Right kidney (tissue), 1 donor: ENCODE measurements at regions not wholly inside any gene's neighbourhood (a gene's known extent, or its start where the extent isn't known, plus 50 kb on each side); places are given as distances from the start of the nearest gene placed in this dataset.

Experiments
- DNase-seq: peaks from one replicate; pipeline ENCODE4 v3.0.0-alpha.2; 2016

DNA sequence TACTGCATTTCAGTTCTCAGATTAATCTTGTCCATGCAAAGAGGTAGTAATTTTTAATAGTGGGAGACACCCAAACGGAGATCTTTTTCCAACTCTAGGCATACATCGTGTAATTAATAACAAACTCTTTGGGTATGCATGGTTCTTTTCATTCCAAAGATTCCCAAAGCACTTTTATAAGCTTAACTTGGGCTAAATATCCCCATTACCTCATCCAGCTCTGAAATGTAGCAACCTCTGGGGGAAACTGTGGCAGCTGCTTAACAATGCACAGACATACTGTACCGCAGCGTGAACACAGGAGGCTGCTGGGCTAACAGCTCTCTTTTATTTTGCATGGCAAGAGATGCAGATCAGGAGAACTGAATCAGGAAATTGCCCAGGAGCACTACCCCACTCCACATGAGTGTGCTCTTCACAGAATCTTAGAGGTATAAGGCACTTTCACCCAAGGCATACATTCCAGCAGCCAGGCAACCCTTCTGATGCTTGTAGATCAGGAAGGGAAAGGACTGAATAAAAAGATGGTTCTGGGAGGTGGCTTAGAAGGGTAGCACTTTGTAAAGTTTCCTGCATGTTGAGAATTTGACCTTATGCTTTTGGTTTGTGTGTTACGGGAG, 114.4 kb upstream of the GLI3 start:
- no peak for DNase-seq

DNA sequence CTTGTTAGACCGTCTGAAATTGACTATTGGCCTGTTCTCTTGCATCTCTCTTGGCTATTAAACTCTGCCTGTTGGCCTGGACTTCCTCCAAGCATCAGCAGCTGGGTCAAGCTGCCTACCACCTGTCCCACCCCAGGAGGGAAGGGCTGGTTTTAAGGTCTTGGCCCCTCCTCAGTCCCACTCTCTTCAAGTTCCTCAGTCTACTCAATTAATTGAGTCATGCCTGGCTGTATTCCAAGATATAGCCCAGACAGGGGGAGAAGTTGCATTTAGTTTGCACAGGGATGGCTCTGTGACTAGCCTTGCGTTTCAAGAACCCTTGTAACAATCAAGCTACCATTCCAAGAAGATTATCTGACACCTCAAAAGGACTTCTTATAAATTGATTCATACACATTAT, 113.8 kb upstream of the GLI3 start:
- DNase-seq: no peak

DNA sequence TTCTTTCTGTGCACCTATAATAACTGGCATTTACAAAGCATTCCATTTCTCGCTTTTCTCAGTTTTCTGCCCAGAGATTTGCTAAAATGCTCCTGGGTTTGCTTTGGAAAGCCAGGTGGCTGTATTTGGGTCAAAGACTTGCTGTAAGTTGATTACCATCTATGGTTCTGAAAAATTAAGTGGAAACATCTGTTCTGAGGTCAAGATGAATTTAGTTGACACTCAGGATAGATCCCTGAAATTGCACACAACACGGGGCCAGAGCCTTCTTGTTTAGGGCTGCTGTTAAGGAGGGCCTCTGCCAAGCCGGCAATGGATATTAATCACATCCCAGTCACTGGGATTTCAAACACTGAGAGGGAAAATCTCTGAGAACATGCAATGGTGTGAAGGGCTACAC, 111.6 kb upstream of the GLI3 start:
- no peak for DNase-seq

DNA sequence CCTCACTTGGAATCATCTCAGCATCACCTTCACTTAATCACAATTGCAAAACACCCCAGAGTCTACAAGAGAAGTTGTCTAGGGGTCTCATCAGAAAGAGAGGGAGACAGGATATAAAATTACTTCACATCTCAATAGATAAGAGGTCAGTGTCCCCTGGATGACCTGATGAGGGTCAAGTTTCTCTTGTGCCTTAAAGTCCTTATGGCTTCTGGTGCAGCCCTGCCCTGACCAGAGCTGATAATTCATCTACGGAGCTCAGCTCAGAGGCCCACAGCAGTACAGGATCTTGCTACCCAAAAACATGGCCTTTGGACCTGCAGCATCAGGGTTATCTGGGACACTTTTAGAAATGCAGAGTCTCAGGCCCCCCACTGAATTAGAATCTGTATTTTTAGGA, 111.1 kb upstream of the GLI3 start:
- DNase-seq: no peak

DNA sequence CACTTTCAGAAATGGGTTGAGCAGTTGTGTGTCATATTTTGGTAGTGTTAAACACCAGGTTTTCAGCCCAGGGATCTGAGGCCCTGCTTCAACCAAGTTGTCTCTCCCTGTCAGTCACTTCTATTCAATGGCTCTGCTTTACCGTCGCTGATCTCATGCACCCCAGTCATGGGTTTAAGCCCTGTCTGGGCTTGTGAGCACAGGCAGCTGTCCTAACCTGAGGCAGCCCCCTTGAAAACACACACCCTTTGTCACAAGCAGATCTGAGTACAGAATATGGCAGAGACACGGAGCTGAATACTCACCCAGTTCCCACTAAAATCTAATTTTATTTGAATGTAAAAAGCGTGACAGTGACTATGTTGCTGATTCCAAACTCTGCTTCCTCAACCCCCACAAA, 110.6 kb upstream of the GLI3 start:
- no peak for DNase-seq

DNA sequence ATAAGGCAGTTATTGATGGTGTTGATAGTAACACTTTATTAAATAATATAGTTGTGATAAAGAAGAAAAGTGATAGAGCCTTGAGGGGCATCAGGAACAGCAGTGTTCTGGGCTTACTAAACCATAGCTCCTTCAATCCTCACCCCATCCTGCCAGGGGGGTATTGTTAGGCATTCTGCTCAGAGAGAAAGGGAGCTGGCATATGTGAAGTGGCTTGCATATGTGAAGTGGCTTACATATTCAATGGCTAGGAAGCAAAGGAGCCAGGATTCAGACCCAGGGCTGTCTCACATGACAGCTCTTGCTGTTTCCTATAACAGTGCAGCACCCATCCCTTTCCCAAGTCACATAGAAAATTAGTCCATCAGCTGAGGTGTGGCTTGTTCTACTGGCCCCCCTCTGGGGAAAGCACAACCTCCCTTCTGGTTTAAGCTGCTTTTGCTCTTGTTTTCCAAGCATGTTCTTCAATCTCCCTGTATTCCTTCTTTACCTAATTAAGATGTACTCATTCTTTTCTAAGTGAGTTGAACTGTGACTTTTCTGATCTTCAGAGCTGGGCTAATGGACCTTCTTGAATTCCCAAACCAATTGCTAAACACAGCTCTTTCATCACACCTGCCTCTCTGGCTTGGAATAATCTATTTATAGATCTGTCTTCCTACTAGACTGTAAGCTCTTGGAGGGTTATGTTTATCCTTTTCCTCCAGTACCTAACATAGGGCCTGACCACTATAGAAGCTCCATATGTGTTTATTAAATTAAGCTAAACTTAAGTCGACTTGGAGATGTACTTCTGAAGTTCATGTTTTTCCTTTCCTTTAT, 108.7 kb upstream of the GLI3 start:
- DNase-seq: no peak

DNA sequence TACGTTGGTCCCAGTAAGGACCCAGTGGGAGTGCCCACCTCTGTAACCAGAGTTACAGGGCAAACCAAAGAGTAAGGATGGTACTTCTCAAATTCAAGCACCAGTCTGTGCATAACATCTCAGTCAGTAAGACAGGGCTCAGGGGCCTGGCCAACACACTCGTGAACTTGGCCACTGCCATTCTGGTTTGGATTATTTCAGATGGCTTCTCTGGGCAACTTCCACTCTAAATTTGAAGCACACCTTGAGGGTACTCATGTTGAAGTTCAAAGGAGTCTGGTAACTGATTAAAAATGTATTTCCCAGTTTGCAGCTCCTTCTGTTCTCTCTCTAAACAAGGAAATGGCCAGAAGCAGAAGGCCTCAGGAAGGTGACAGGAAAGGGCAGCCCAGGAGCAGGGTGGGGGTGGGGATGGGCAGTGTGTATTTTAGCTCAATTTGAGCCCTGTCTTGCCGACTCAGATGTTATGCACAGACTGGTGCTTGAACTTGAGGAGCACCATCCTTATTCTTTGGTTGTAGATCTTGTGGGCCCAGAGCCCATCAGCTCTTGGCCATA, 107.3 kb upstream of the GLI3 start:
- no peak for DNase-seq

DNA sequence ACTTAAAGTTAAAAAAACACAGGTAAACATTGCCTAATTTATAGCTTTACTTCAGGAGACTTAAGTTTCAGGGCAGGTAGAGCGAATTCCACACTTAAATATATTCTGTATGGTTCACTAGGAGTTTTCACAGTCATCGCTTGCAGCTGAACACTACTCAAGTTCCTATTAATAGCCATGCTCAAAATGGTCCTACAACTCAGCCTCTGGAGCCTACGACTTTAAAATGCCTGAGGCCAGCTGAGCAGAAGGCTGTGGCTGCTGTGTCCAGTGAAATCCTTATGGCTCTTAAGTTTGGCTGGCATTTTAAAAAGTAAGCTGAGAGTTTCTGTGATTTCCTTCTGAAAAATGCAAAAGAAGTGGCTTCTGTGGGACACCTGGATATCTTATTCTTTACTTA, 105.4 kb upstream of the GLI3 start:
- no peak for DNase-seq

DNA sequence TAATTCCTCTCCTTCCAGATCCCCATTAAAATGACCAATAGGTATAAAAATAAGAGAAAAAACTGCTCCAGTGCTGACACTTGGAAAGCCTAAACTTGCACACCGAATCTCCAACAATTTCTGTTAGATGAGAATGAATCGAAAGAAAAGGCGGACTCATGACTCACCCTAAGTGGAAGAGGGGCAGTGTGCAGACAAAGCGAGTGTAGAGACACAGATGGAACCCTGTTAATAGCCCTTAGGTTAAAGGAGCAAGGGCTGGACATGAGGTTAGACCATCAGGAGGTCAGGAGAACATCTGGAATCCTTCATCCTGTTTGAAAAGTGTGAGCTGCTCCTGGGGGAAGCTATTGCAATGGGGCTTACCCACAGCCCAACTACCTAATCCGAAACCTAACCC, 103.4 kb upstream of the GLI3 start:
- DNase-seq: peak; percentile 32

DNA sequence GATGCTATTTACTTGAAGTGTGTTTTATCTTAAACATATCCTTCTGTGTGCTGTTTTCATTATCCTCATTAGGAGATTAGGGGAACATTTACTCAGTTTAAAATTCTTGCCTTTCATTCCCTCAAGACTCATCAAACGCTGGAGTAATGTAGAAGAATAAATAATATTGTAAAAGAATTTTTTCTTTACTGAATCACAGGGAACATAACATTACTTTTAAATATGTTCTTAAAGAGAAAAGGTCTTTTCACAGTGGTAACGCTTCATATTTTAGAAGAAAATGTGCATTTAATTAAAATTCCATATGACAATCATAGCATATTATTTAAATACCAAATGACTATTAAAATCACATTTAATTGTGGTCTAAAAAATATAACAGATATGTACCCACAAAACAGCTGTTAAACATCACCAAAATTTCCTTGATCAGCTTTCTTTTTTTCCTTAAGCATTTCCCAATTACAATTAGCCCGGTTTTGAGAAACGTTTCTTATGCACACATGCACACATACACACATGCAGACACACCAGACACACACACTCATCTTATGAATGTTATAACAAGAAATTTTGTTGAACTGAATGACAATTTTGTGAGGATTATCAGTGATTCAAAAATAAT, 102.0 kb upstream of the GLI3 start:
- DNase-seq: no peak

DNA sequence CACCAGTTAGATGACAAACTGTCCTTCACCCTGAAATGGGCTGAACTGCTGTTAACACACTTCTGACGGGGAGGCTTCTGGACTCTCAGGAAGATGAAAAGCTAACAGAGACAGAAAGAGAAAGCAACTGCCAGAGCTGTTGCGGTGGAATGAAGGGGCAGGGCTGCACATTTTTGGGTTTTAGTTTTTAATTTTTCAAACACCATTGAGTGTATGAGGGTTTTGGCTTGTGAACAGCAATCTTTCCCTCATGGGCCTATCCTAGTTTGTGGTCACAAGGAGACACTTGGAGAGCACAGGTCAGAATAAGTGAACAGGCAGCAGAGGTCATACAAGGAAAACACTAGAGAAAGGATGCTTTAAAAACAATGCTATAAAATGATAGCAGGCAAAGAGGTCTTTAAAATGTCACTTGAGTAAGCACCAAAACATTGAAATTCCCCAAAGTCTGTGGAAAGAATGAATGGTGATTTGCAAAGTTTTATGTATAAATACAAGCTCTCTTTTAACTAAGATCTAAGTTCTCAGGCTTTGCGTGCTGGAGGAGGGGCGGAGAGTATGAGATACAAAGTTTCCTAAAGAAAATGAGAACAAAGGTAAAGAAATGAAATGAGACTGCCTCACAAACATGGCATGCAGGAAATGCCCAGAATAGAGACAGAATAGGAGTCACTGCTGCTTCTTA, 101.4 kb upstream of the GLI3 start:
- DNase-seq: no peak

DNA sequence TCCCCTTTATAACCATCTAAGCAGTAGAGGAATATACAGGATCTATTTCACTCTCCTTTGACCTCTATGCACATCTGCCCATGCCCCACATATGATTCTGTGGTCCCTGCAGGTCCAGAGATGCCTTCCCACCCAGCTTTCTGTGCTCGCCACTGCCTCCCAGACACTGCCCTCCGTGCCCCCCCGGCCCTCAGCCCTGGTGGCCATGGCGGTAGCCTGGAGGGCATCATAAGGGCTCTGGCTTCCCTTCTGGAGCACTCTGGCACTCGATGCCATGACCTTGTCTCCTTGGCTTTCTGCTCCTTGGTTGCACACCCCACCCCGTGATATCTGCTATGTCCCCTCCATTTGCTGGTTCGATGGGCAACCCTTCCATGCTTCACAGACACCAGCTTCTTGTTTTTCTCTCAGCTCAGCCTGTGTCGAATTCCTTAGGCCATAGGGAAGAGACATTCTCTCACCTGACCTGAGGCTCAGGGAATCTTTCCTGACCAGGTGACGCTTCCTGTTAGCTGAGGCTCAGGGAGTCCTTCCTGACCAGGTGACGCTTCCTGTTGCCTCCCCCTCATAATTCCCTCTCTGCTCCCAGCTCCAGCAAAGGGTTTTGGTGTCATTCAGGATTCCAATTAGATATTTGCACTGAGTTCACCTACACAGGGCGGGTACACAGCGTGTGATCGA, 100.4 kb upstream of the GLI3 start:
- no peak for DNase-seq

DNA sequence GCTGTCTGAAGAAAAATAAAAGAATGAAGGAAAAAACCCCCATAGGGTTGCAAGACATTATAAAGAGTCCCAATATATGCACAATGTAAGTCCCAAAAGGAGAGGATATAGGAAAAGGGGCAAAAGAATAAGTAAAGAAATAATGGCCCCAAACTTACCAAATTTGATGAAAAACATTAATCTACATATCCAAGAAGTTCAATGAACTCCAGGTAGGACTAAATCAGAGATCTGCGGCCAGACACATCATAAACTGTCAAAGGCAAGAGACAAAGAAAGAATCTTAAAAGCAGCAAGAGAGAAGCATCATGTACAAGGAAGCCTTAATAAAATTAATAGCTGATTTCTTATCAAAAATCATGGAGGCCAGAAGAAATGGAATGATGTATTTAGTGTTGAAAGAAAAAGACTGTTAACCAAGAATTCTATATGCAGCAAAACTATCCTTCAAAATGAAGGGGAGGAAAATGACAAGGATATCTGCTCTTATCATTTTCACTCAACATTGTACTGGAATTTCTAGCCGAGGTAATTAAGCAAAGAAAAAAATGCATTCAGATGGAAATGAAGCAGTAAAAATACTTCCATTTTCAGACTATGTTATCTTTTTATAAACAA, 95.7 kb upstream of the GLI3 start:
- DNase-seq: no peak

DNA sequence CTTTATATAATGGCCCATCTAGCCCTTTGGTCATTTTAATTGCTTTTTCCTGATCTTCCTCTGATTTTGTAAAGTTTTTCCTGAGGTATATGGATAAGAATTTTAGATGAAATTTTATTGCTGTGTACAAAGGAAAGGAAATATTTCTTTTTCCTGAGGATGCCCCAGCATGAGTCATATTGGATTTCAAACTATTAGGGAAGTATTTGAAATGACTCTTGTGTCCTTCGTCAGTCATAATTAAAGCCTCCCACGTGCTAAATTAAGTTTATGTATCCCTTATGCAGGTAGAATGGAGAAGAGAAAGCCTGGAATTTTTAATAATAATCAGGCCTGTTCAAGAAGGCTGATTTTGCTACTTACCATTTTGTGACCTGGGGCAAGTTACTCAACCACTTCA, 82.6 kb upstream of the GLI3 start:
- no peak for DNase-seq

DNA sequence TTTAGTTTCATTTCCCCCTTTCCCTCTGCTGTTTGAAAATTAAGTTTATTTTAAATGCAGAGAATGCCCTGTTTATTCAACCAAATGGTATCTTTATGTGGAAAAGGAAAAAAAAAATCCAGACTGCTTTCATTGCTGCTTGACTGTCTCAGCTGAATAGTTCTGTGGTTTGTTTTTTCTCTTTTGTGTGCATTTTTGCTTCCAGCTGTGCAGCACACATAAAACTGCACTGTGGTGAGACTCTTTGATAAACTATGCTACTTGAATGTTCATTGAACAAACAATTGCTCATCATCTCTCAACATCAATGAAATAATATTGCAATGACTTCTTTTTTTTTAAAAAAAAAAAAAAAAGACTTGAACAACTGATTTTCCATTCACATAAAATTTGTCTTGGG, 78.6 kb upstream of the GLI3 start:
- no peak for DNase-seq

DNA sequence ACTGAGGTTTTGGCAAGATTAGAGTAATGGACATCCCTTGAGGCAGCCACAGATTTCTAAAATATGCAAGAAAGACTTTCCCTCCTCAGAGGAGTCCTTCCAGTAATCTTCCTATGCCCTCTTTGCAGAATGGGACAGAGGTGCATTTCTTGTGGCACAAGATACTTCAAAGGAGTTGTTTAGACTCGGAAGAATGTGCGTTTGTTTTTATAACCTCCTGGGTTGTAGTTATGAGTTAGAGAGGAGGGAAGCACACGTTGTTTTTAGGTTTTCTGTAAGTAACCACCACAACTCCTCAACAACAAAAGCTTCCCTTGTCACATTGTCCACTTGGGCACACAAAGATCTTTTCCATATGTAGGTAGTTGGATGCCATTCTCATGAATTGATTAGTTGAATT, 78.1 kb upstream of the GLI3 start:
- DNase-seq: no peak

DNA sequence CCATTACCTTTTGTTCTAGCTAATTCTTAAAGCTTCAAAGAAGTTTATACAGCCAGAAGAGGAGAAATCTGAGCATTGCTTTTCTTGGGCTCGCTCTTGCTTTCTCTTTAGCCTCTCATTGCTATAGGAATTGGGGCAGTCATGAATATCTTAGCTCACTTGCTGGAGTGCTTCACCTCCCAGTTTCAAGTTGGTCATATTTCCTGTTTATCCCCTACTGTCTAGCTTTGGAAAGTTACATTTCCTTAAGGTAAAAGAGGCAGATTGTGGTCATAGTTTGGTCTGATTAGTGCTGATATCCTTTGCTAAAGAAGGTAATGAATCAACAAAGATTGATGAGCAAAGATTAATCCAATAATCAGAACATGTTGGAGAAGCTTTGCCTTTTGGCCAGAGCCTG, 77.7 kb upstream of the GLI3 start:
- no peak for DNase-seq

DNA sequence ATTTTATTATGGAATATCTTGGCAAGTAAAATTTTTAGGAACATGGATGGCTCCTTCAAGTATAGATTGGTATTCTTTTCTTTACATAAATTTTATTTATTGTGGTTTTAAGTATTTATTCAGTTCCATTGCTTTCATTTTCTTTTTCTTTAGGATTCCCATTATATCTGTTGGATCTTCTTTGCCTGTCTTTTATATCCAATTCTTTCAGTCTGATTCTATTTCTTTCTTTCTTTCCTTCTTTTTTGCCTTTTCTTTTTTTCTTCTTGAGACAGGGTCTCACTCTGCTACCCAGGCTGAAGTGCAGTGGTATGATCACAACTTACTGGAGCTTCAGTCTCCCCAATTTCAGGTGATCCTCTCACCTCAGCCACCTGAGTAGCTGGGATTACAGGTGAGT, 74.2 kb upstream of the GLI3 start:
- DNase-seq: no peak

DNA sequence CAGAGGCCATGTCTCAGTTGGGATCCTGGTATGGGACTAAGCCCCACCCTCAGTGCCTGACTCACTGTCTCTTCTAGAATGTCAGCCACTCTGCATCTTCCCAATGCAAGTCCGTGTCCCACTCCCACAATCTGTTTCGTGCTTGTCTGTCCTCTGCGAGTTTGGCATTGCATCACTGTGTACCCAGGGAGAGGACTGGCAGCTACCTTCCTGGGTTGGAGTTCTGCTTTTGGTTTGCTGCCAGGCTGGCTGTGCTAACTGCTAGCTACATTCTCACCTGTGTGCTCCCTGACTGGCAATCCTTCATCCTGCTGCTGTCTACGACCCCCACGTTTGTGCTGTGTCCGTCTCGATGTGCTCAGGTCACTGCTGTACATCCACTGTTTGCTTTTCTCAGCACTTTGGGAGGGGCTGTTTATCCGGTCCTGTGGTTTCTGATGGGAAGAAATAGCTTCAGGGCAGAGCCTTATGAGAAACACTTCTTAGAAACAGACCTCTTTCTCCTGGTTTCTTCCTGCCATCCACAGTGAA, 56.0 kb upstream of the GLI3 start:
- DNase-seq: no peak

DNA sequence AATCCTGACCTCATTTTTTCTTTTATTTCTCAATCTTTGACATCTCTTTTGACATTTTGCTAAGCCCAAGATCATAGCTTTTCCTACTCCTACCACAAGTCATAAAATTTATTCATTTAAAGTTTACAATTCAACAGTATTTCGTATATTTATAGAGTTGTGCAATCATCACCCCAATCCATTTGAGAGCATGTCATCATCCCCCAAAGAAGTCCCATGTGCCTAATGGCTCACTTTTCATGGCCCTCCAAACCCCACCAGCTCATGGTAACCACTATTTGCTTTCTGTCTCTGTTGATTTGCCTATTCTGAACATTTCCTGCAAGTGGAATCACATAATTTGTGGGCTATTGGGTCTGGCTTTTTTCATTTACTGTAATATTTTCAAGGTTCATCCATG, 52.5 kb upstream of the GLI3 start:
- DNase-seq: no peak
